Stimulated activated CD4-positive, alpha-beta T cell treated with anti-CD3 and anti-CD28 coated beads, Interleukin-4, amount 100 ng/mL, for 24 hours (primary cell): ENCODE measurements at regions not wholly inside any gene's neighbourhood (a gene's known extent, or its start where the extent isn't known, plus 50 kb on each side); places are given as distances from the start of the nearest gene placed in this dataset.
"Not testable (repeated sequence)": the region's sequence is repeated elsewhere in the genome, so short reads cannot be mapped to it uniquely, and the experiment has no call there.

Experiments used
- DNase-seq: peaks from one replicate; pipeline ENCODE4 v3.0.0-alpha.2; 2020

- no peak for DNase-seq
These were observed 176.5 kb downstream of the ABCA8 start for GRCh38 chr17:68778726-68779125.

GRCh38 chr17:68777856-68778694 lies 176.9 kb upstream of the FAM20A start:
- DNase-seq = no peak

GRCh38 chr17:68777243-68777855 lies 176.2 kb upstream of the FAM20A start:
- DNase-seq = peak; percentile 25

GRCh38 chr17:68776451-68776850 lies 175.3 kb upstream of the FAM20A start:
- DNase-seq = no peak

- DNase-seq = no peak
These were observed 174.8 kb upstream of the FAM20A start for GRCh38 chr17:68775969-68776368.

- DNase-seq = no peak
These were observed 174.2 kb upstream of the FAM20A start for GRCh38 chr17:68775318-68775717.

- no peak for DNase-seq
These were observed 170.8 kb upstream of the FAM20A start for GRCh38 chr17:68771867-68772515.

GRCh38 chr17:68768804-68769203 lies 167.6 kb upstream of the FAM20A start:
- no peak for DNase-seq

GRCh38 chr17:68766640-68767039 lies 165.5 kb upstream of the FAM20A start:
- DNase-seq = no peak

- no peak for DNase-seq
These were observed 162.4 kb upstream of the FAM20A start for GRCh38 chr17:68763562-68763961.

GRCh38 chr17:68762911-68763310 lies 161.7 kb upstream of the FAM20A start:
- DNase-seq = no peak

GRCh38 chr17:68760141-68760475 lies 158.9 kb upstream of the FAM20A start:
- no peak for DNase-seq

GRCh38 chr17:68759343-68760140 lies 158.4 kb upstream of the FAM20A start:
- peak; percentile 44 for DNase-seq

GRCh38 chr17:68759002-68759342 lies 157.8 kb upstream of the FAM20A start:
- DNase-seq = no peak

GRCh38 chr17:68757866-68758757 lies 156.9 kb upstream of the FAM20A start:
- not testable (repeated sequence) for DNase-seq

GRCh38 chr17:68753985-68754769 lies 153.0 kb upstream of the FAM20A start:
- no peak for DNase-seq

GRCh38 chr17:68750208-68750562 lies 149.0 kb upstream of the FAM20A start:
- DNase-seq = no peak

GRCh38 chr17:68749349-68750207 lies 148.4 kb upstream of the FAM20A start:
- no peak for DNase-seq

- DNase-seq = no peak
These were observed 147.2 kb upstream of the FAM20A start for GRCh38 chr17:68748381-68748780.
